HPDE6-E6E7 (cell line): ENCODE measurements at regions not wholly inside any gene's neighbourhood (a gene's known extent, or its start where the extent isn't known, plus 50 kb on each side); places are given as distances from the start of the nearest gene placed in this dataset.

Experiments used
- DNase-seq: peaks from one replicate; pipeline ENCODE4 v3.0.0; 2011; ENCODE audit warnings: missing footprints; ENCODE audit errors: extremely low spot score

DNA sequence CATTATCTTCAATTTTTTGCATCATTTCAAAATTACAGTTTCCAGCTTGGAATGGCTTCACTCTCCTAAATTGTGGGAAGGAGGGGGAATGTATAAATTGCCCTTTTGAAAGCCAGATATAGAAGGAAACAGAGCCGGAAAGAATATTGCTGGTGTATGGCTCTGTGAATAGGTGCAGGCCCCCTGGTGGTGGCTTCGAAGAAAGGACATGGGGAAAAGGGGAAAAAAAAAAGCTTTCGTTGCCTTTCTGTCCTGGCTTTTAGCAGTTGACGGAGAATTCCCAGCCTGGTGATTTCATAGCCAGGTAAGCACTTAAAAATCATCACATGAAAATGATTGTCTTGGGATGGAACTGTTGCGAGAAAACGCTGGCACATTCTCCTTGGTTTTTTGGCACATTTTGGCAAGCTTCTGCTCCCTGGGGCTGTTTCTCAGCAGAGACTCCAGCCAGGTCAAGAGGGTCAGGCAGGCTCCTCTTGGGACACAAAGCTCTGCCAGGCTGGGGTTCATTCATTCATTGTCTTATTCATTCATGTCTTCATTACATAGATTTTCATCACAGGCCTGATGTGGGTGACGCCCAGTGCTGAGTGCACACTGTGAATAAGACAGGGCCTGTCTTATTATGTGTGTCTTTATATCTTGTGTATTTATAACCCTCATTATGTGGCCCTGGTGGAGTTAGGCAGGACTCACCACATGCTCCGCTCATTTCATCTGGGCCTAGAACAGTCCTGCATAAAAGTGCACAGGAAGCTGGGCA lies 300.0 kb upstream of the TPM1 start:
- peak; percentile 42 for DNase-seq

DNA sequence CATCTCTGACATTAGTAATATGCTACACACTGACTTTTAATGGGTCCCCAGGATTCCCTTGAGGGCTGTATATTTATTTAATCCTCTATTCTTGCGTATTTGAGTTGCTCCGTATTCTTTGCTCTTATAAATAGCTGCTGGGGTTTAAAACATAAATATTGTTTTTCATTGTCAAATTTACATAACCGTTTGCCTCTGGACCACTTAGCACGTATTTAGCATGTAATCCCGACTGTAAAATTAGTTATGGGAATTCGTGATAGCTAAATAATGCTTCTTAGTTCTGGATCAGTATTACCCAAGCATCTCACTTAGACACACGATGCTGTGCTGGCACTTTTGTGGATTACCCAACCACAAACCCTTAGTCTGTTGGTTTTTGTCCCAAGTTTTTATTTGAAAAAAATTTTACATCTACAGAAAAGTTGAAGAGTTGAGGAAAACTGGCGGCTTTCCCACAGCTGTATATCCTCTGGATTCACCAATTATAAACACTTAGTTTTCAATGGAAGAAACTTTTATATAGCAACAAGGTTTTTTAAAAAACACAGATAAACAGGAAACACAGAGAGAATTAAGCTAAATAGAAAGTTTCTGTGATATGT lies 296.8 kb upstream of the TPM1 start:
- no peak for DNase-seq

DNA sequence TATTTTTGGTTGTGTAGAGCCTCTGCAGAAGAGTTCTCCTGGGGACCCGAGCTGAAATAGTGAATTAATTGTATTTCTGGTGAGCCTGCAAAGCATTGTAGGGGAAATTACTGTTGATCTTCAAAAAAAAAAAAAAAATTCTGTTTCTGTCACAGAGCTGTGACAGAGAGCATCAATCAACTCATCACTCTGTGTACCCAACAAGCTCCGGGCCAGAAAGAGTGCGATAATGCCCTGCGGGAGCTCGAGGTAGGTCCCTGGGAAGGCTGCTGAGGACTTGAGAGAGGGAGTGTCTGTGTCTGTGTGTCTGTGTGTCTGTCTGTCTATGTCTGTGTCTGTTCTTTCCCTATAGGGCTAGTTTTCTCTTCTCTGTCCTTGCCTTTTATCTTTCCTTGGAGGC lies 294.4 kb upstream of the TPM1 start:
- no peak for DNase-seq

DNA sequence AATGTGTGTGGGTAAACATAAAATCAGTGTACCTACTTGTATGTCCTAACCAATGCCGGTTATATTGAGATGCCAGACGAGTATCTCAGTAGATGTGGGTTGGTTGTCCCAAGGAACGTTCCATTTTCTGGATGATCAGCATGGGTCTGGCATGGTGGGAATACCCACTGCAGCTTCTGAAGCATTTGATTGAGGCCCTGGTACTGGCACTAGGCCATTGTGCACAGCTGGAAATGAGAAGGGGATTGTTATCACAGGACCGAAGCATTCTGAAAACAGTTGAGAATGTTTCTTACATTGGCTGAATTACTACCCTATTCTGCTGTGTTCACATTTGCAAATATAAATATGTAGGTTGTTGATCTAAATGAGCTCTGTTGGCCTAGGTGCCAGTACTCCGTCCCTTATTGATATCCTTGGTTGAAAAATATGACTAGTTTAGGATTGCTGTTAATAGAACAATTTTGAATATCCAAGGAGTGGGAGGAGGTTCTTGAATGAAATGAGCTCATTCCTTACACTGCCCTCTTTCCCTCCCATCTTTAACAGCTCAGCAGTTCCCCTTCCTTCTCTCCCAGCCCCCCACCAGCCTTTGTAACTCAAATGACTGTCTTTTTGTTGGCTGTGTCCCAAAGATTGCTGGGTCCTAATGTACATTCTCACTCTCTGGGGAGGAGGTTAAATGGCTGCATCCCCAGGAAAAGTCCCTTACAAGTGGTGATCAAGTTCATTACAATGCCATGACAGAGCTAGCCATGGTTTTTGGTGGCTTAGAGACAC lies 293.3 kb upstream of the TPM1 start:
- DNase-seq: no peak

DNA sequence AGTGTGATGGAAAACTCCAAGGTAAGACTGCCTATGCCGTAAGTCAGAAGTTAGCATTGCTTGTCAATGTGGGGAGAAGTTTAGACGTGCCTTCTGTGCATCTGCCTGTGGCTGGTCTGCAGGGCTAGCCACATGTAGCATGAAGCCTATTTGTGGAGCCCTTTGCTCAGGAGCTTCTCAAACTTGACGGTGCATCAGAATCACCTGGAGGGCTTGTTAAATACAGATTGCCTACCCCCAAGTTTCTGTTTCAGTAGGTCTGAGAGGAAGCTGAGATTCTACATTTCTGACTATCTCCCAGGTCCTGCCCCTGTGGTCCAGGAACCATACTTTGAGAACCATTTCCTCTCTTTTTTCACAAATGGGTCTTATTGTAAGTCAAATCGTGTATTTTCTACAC lies 292.1 kb upstream of the TPM1 start:
- no peak for DNase-seq

DNA sequence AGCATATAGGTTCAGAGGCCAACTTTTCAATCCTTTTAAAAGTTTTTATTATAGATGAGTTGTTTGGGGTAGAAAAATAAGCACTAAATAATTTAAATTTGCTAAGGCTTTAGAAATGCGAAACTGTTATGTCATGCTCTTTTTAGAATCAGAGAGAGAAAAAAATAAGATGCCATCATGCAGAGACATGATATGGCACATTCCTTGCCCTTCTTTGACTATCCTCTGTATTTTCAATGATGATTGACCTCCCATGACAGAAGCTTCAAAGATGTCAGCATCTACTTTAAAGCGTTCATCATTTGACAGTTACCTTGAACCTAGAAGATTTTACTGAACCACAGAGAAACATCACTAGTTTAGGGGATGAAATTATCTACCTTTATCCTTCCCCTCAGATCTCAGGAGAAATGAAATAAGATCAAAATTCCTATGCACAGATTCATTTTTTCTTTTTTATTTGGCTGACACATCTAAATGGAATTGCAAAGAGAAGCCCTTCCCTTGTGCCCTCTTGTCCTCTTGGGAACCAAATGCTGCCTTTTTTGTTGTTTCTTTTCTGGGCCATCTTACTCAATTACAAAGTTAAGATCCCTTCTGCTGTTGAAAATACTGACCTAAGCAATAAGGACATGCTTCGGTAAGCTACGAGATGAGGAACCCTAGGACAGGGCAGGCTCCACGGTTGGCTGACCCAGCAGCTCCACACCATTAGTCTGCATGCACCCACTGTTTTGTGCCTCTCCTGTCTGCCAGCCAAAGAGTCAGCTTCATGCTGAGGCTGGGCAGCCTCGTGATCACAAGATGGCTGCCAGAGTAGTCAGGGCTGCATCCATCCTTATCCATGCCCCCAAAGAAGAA lies 289.7 kb upstream of the TPM1 start:
- DNase-seq: no peak

DNA sequence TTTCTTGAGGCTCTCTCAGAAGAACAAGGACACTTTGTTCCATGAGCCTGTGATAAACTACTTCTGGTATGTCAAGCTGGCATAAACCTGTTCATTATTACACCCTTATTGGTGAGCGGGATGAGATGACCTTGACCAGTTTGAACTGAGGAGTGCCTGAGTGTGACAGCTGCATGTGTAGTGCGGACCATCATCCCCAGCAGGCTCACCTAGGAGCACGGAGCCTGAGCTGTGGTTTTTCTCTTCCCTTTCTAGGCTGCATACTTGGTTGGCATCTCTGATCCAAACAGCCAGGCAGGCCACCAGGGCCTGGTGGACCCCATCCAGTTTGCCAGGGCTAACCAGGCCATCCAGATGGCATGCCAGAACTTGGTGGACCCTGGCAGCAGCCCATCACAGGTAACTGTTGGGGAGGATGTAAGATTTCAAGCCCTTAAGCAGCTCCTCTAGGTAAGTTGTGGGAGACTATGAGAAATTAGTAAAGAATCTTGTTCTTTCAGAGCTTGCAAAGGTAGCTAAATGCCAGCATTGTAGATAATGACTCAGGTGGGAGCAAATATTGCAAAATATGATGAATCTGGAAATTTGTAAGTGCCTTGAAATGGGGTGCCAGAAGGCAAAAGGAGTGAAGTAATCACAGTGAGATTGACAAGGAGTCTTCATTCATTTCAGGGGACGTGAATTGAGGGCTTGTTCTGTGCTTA lies 288.9 kb upstream of the TPM1 start:
- DNase-seq: peak; percentile 25

DNA sequence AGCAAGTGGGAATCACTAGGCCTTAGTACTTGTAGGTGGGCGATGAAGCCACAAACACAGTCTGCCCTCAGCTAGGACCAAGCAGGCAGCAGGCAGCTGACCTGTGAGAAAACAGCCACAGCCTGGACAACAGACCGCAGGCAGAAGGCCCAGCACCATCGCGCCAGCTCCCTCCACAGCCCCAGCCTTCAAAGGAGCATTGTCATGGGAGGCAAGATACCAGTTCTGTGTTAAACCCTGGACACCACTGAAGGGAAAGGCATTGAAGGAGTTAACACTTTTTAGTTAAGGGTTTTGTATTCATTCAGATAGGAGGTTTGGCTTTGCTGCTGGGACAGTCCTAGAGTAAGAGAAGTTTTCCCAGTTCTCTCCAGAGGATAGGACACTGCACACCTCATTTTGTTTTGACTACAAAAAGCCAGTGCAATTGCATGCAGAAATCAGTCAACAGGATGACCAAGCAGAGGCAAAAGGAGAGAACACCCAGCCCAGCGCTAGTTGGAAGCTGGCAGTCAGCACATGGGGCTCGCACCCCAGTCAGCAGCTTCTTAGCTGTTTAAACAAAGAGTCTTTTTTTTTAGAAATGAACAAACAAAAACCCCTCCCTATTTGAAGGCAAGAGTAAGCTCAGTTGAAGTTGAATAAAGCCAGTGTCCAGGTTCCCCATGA lies 286.1 kb upstream of the TPM1 start:
- no peak for DNase-seq

DNA sequence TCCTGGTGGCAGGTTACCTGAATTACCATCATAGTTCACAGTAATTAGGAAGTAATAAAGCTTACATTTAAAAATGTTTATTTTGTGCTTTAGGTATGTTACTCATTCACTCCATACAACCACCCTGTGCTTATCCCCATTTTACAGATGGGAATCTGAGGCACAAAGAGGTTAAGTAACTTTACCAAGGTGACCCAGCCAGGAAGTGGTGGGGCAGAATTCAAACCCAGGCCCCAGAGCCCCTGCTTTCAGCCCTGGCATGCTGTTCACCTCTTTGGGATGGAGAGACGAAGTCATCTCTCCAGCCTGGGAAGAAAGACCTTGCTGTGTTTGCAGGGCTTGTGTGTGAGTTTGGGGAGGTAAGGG lies 285.6 kb upstream of the TPM1 start:
- no peak for DNase-seq

DNA sequence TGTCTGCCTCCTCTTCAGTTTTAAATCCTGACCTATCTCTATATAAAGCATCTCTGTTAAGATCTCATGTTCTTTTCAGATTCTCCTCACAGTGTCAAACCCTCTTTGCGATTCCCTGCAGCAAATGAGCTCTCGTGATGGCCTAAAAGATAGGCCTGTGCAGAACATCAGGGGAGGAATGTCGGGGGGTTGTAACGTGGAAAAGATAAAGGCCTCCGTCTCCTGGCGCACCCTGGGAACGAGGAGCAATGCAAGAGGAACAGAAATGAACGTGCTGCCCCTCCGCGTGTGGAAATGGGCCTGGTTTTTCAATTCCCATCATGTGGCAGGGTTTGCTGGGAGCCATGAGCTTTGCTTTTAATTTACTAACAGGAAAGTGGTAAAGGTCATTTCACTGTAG lies 285.0 kb upstream of the TPM1 start:
- DNase-seq: no peak

DNA sequence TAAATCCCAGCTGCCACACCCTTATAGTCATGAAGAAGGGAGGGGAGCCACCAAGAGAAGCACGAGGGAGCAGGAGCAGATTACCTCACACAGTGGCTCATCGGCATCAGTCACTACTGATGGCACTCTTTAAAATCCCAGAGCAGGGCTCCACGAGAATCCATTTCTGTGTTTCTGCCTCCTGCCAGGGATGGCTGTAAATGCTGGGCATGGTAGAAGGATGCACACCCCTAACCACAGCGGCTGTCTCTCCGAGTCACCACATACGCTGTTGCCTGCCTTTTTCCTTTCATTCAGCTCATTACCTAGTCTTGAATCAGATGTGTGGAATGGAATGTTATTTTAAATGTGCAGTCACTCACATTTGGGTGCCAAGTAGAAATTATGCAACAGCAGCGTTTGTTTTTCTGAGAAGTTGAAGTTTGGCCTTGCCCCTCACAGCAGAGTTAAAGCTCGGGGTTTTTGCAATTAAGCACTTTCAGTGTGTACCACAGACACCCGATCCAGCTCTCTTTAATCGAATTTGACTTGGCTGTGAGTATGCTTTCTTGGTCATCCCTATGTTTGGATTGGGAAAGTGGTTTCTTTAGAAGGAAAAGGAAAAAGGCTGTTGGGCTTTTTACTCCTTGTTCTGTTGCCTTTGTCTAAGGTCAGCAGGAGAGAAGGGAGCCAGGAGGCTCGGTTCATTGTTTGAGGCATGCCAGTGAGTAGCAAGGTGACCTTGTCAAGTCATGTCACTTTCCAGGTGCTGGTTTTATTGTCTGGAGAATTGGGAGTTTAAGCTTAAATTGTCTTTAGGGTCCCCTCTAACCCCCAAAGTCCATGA lies 284.2 kb upstream of the TPM1 start:
- DNase-seq: peak; percentile 51

DNA sequence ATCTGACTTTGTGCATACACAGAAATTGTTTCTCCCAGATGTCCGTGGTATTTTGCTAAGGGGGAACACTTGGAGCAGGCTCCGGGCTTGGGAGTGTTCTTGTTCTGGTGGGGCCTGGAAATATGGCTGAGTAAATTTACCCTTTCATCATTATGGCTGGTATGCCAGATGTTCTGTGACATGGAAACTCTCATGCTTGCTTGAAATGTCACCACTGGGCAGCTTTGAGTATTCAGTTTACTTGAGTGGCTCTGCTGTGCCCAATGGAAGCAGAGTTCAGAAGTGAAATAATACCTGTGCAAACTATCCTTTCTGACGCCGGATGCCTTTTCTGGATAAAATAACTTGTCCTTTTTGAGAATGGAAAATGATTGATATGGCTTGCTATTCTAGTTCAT lies 283.6 kb upstream of the TPM1 start:
- DNase-seq: no peak

DNA sequence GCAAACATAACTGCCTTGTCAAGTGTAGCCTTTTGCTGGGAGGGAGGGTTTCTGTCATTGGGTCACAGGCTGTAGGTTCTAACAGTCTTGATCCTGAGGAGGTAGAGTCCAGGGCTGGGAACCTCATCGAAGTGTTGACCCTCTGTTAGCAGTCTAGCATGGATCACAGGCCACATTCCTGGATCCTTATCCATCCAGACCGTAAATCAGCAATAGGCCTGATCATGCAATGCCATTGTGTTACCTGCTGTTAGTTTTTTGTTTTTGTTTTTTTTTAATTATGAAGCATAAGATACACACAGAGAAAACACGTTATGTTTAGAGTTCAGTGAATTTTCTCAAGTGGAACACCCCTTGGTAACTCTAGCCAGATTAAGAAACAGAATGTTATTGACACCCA lies 282.0 kb upstream of the TPM1 start:
- DNase-seq: no peak

DNA sequence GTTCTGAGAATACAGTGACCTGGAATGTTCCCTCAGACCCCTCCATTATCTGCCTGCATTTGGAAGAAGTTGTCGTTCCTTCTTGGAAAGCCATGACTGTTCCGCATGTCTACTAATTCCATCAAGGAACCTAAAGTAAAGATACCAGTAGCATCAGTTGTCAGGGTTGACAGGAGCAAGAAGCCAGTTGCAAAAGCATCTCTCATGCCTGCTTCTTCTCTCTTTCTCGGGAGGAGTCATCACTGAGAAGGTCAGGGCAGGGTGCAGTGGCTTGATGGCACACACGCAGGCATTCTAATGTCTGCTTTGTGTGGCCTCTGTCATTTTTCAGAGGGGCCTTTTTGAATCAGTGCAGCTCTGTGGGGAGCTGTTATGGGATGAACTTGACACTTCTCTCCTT lies 276.6 kb upstream of the TPM1 start:
- DNase-seq: no peak

DNA sequence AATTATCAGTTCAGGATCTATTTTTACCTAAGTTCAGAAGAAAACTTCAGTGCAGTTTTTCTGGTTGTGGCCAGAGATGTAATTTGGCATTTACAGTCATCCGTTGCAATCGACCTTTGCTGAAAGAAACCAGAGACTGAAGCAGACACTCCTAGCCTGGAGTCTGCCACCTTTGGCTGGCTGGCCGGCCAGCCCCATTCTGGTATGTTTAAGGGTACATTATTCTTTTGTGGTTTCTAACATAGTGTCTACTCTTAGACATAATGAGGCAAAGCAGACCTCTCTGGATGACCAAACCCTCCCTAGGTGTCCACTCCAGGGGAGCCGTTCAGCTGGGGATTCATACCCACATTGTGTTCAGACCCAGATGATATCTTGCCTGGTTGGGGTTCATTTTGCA lies 275.9 kb upstream of the TPM1 start:
- DNase-seq: no peak

DNA sequence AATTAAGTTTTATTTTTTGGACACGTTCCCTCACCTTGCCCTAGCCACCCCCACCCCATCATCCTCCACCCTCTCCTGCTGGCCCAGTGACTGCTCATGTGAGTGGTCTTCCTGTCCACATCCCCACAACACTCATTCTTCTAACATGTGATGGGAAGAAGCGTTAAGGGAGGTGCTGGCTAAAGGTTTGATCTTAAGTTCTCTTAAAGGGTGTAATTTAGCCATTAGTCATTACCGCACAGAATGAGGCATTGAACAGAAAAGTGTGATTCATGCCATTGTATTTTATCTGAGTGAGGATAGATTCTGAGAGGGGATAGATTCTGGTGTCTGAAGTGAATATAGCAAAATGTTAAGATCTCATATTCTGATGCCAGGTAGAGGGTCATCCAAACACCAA lies 272.9 kb upstream of the TPM1 start:
- peak; percentile 72 for DNase-seq

DNA sequence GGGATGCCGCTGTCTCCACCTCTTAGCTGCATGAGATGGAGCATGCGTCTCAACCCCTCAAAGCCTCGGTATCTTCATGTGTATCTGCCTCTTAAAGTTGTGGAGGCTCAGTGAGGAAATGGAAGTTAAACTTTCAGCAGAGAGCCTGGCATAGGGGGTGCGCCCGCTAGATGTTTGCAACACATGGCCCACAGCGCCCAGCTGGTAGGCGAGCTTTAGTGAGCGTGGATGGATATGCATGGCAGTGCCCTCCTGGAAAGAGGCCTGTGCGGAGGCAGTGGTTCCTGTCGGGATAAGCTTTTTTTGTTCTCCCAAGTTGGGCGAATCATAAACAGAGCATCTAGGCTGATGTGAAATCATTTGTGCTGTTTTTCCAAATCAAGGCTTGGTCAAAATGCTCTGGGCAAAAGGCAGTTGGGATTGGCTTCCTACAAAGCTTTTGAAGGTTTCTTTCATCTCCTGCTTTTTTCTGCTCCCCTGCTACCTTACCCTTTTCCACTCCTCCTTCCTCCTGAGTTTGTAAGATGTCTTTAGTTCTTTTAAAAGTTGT lies 272.4 kb upstream of the TPM1 start:
- no peak for DNase-seq

DNA sequence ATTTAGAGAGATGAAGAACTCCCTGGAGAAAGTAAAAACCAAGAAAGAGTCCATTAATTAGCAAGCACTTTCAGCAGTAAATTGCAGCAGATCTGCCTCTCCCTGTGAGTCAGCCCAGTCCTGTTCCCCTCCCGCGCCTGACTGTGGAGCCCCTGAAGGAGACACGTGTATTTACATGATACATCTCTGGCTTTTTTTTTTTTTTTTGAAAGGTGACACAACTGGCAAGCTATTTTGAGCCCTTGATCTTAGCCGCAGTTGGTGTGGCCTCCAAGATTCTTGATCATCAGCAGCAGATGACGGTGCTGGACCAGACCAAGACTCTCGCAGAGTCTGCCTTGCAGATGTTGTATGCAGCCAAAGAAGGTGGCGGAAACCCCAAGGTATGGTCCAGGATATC lies 271.8 kb upstream of the TPM1 start:
- DNase-seq: peak; percentile 75

DNA sequence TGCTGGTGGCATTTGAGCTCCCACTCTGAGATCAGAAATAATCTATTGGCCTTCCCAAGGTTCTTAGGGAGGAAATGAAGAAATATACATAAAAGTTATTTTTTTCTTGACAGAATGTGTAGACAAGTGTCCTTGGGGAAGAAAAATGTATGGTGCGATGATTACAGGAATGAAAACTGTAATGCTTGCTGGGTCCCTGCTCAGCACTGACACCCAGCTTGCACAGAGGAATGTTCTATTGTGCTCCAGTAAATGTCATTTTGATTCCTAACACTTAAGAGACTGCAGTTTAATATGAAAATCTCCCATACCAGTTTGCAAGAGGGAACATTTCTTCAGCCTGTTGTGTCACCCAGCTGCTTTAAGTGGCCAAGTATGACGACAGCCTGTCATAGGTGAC lies 271.3 kb upstream of the TPM1 start:
- DNase-seq: no peak
